ENCODE measurements at regions not wholly inside any gene's neighbourhood (a gene's known extent, or its start where the extent isn't known, plus 50 kb on each side); places are given as distances from the start of the nearest gene placed in this dataset.

- no peak overlapping the region for H3K4me3 ChIP-seq (ENCODE audit: low read depth, low read length)
- H3K36me3 ChIP-seq (replicated peaks), result no peaks in the 10 kb centered on the region
- TF ChIP-seq CTCF (IDR thresholded peaks at IDR 0.05; ENCODE audit: low read depth, low read length, missing control alignments), result peak; percentile 39
- no peaks in the 10 kb centered on the region for H3K27me3 ChIP-seq (replicated peaks)
- H3K27ac ChIP-seq, result no peak overlapping the region
- in situ Hi-C loops (cut with HindIII; ENCODE audit: low pct_ligation_motif_present, low sequenced_read_pairs), result no loop called here
- no peak for DNase-seq
Observed at GRCh38 chr18:11308499-11308898, 159.1 kb upstream of the PIEZO2 start.

- H3K36me3 ChIP-seq (replicated peaks), result no peaks in the 10 kb centered on the region
- no peak overlapping the region for H3K4me3 ChIP-seq (ENCODE audit: low read depth, low read length)
- H3K27ac ChIP-seq, result no peak overlapping the region
- in situ Hi-C loops (cut with HindIII; ENCODE audit: low pct_ligation_motif_present, low sequenced_read_pairs), result no loop called here
- no peak for TF ChIP-seq CTCF (IDR thresholded peaks at IDR 0.05; ENCODE audit: low read depth, low read length, missing control alignments)
- no peak for DNase-seq
- H3K27me3 ChIP-seq (replicated peaks), result no peaks in the 10 kb centered on the region
Observed at GRCh38 chr18:11307716-11308115, 158.3 kb upstream of the PIEZO2 start.

- in situ Hi-C loops (cut with HindIII; ENCODE audit: low pct_ligation_motif_present, low sequenced_read_pairs), result no loop called here
- DNase-seq, result no peak
- Histone ChIP-seq H3K27me3 (replicated peaks) (no peaks in the 10 kb centered on the region), H3K36me3 (replicated peaks) (no peaks in the 10 kb centered on the region), H3K4me3 (ENCODE audit: low read depth, low read length) (no peak overlapping the region), H3K27ac (no peak overlapping the region)
- TF ChIP-seq CTCF (IDR thresholded peaks at IDR 0.05; ENCODE audit: low read depth, low read length, missing control alignments), result no peak
Observed at GRCh38 chr18:11305507-11305906, 156.1 kb upstream of the PIEZO2 start.

GRCh38 chr18:11304928-11305327 is 155.6 kb upstream of the PIEZO2 start:
- DNase-seq, result no peak
- no peak for TF ChIP-seq CTCF (IDR thresholded peaks at IDR 0.05; ENCODE audit: low read depth, low read length, missing control alignments)
- Histone ChIP-seq H3K27ac (no peak overlapping the region), H3K4me3 (ENCODE audit: low read depth, low read length) (no peak overlapping the region), H3K36me3 (replicated peaks) (no peaks in the 10 kb centered on the region), H3K27me3 (replicated peaks) (no peaks in the 10 kb centered on the region)
- in situ Hi-C loops (cut with HindIII; ENCODE audit: low pct_ligation_motif_present, low sequenced_read_pairs), result no loop called here

- no peaks in the 10 kb centered on the region for H3K27me3 ChIP-seq (replicated peaks)
- no peak for TF ChIP-seq CTCF (IDR thresholded peaks at IDR 0.05; ENCODE audit: low read depth, low read length, missing control alignments)
- in situ Hi-C loops (cut with HindIII; ENCODE audit: low pct_ligation_motif_present, low sequenced_read_pairs), result no loop called here
- H3K4me3 ChIP-seq (ENCODE audit: low read depth, low read length), result no peak overlapping the region
- no peak overlapping the region for H3K27ac ChIP-seq
- DNase-seq, result no peak
- no peaks in the 10 kb centered on the region for H3K36me3 ChIP-seq (replicated peaks)
Observed at GRCh38 chr18:11296946-11297345, 147.6 kb upstream of the PIEZO2 start.

- H3K27ac ChIP-seq, result no peak overlapping the region
- no peaks in the 10 kb centered on the region for H3K27me3 ChIP-seq (replicated peaks)
- in situ Hi-C loops (cut with HindIII; ENCODE audit: low pct_ligation_motif_present, low sequenced_read_pairs), result no loop called here
- DNase-seq, result no peak
- H3K36me3 ChIP-seq (replicated peaks), result no peaks in the 10 kb centered on the region
- TF ChIP-seq CTCF (IDR thresholded peaks at IDR 0.05; ENCODE audit: low read depth, low read length, missing control alignments), result no peak
- H3K4me3 ChIP-seq (ENCODE audit: low read depth, low read length), result no peak overlapping the region
Observed at GRCh38 chr18:11293794-11294193, 144.4 kb upstream of the PIEZO2 start.
